ENCODE measurements at regions not wholly inside any gene's neighbourhood (a gene's known extent, or its start where the extent isn't known, plus 50 kb on each side); places are given as distances from the start of the nearest gene placed in this dataset.

- TF ChIP-seq ZNF384 (IDR thresholded peaks at IDR 0.05) = no peak
- TF ChIP-seq SP1 (IDR thresholded peaks at IDR 0.05) = no peak
- TF ChIP-seq FOXM1 (IDR thresholded peaks at IDR 0.05; ENCODE audit: borderline replicate concordance) = no peak
- TF ChIP-seq L3MBTL2 (conservative IDR thresholded peaks at IDR 0.05) = no peak
- TF ChIP-seq TARDBP (IDR thresholded peaks at IDR 0.05) = no peak
- no peak for TF ChIP-seq HDGF (IDR thresholded peaks at IDR 0.05; ENCODE audit: borderline replicate concordance)
- no peak for TF ChIP-seq ARNT (IDR thresholded peaks at IDR 0.05)
- TF ChIP-seq ELF4 (IDR thresholded peaks at IDR 0.05) = no peak
- no peak for TF ChIP-seq PKNOX1 (IDR thresholded peaks at IDR 0.05)
- no peak for TF ChIP-seq NFRKB (IDR thresholded peaks at IDR 0.05)
- TF ChIP-seq FOXK2 (IDR thresholded peaks at IDR 0.05) = no peak
- TF ChIP-seq BHLHE40 (IDR thresholded peaks at IDR 0.05; ENCODE audit: borderline replicate concordance) = no peak
- TF ChIP-seq SUZ12 (IDR thresholded peaks at IDR 0.05) = no peak
- no peak for TF ChIP-seq CTBP1 (IDR thresholded peaks at IDR 0.05; ENCODE audit: borderline replicate concordance)
- no peak for TF ChIP-seq FOXA1 (IDR thresholded peaks at IDR 0.05)
- TF ChIP-seq LEF1 (IDR thresholded peaks at IDR 0.05; ENCODE audit: borderline replicate concordance) = no peak
- ChIA-PET POLR2A (no interaction called here), CTCF (interaction anchor here (0.6 kb wide), 1 partner anchor 46 kb away, joined by 5 read pairs; no protein-coding TSS in a partner anchor)
- DNase-seq (ENCODE audit: extremely low spot score) = no peak
Measured at GRCh38 chr2:196558497-196558896, 81.0 kb upstream of the CCDC150 start.

GRCh38 chr2:196563876-196564275 is 75.6 kb upstream of the CCDC150 start:
- TF ChIP-seq ELF4 (IDR thresholded peaks at IDR 0.05) (no peak), LEF1 (IDR thresholded peaks at IDR 0.05; ENCODE audit: borderline replicate concordance) (no peak), SUZ12 (IDR thresholded peaks at IDR 0.05) (no peak), FOXK2 (IDR thresholded peaks at IDR 0.05) (no peak), ZNF384 (IDR thresholded peaks at IDR 0.05) (no peak), BHLHE40 (IDR thresholded peaks at IDR 0.05; ENCODE audit: borderline replicate concordance) (no peak), TARDBP (IDR thresholded peaks at IDR 0.05) (no peak), HDGF (IDR thresholded peaks at IDR 0.05; ENCODE audit: borderline replicate concordance) (no peak), ARNT (IDR thresholded peaks at IDR 0.05) (no peak), NFRKB (IDR thresholded peaks at IDR 0.05) (no peak), SP1 (IDR thresholded peaks at IDR 0.05) (no peak), L3MBTL2 (conservative IDR thresholded peaks at IDR 0.05) (no peak), FOXA1 (IDR thresholded peaks at IDR 0.05) (no peak)
- POLR2A ChIA-PET = no interaction called here

GRCh38 chr2:196565106-196565765 is 74.3 kb upstream of the CCDC150 start:
- POLR2A ChIA-PET = no interaction called here
- DNase-seq (ENCODE audit: extremely low spot score) = no peak
- CTCF ChIA-PET = no interaction called here
- no peak for TF ChIP-seq TARDBP (IDR thresholded peaks at IDR 0.05)

More at GRCh38 chr2:196563876-196564275, 75.6 kb upstream of the CCDC150 start:
- DNase-seq (ENCODE audit: extremely low spot score) = no peak
- CTCF ChIA-PET = no interaction called here

GRCh38 chr2:196565982-196566381 is 73.5 kb upstream of the CCDC150 start:
- ChIA-PET POLR2A (no interaction called here), CTCF (no interaction called here)
- no peak for DNase-seq (ENCODE audit: extremely low spot score)
- no peak for TF ChIP-seq BHLHE40 (IDR thresholded peaks at IDR 0.05; ENCODE audit: borderline replicate concordance)
- TF ChIP-seq CTBP1 (IDR thresholded peaks at IDR 0.05; ENCODE audit: borderline replicate concordance) = no peak
- no peak for TF ChIP-seq L3MBTL2 (conservative IDR thresholded peaks at IDR 0.05)
- TF ChIP-seq FOXM1 (IDR thresholded peaks at IDR 0.05; ENCODE audit: borderline replicate concordance) = no peak

GRCh38 chr2:196566961-196567666 is 72.4 kb upstream of the CCDC150 start:
- ChIA-PET POLR2A (no interaction called here), CTCF (no interaction called here)
- no peak for DNase-seq (ENCODE audit: extremely low spot score)
- no peak for TF ChIP-seq SUZ12 (IDR thresholded peaks at IDR 0.05)

GRCh38 chr2:196568506-196568905 is 71.0 kb upstream of the CCDC150 start:
- ChIA-PET CTCF (no interaction called here), POLR2A (no interaction called here)
- DNase-seq (ENCODE audit: extremely low spot score) = no peak
- TF ChIP-seq FOXK2 (IDR thresholded peaks at IDR 0.05) (no peak), FOXA1 (IDR thresholded peaks at IDR 0.05) (no peak), ELF4 (IDR thresholded peaks at IDR 0.05) (no peak), SUZ12 (IDR thresholded peaks at IDR 0.05) (no peak), FOXM1 (IDR thresholded peaks at IDR 0.05; ENCODE audit: borderline replicate concordance) (no peak), ZNF384 (IDR thresholded peaks at IDR 0.05) (no peak), BHLHE40 (IDR thresholded peaks at IDR 0.05; ENCODE audit: borderline replicate concordance) (no peak), PKNOX1 (IDR thresholded peaks at IDR 0.05) (no peak), SP1 (IDR thresholded peaks at IDR 0.05) (no peak), L3MBTL2 (conservative IDR thresholded peaks at IDR 0.05) (no peak), CTBP1 (IDR thresholded peaks at IDR 0.05; ENCODE audit: borderline replicate concordance) (no peak), TARDBP (IDR thresholded peaks at IDR 0.05) (no peak), ARNT (IDR thresholded peaks at IDR 0.05) (no peak), LEF1 (IDR thresholded peaks at IDR 0.05; ENCODE audit: borderline replicate concordance) (no peak), HDGF (IDR thresholded peaks at IDR 0.05; ENCODE audit: borderline replicate concordance) (no peak), NFRKB (IDR thresholded peaks at IDR 0.05) (no peak)

GRCh38 chr2:196584903-196585302 is 54.6 kb upstream of the CCDC150 start:
- TF ChIP-seq FOXK2 (IDR thresholded peaks at IDR 0.05) = no peak
- no peak for TF ChIP-seq SUZ12 (IDR thresholded peaks at IDR 0.05)
- TF ChIP-seq BHLHE40 (IDR thresholded peaks at IDR 0.05; ENCODE audit: borderline replicate concordance) = no peak
- TF ChIP-seq L3MBTL2 (conservative IDR thresholded peaks at IDR 0.05) = no peak
- DNase-seq (ENCODE audit: extremely low spot score) = no peak
- CTCF ChIA-PET = no interaction called here
- POLR2A ChIA-PET = no interaction called here

All from HEK293T (cell line).